Brain microvascular endothelial cell (primary cell): ENCODE measurements at regions not wholly inside any gene's neighbourhood (a gene's known extent, or its start where the extent isn't known, plus 50 kb on each side); places are given as distances from the start of the nearest gene placed in this dataset.
"Not testable (repeated sequence)": the region's sequence is repeated elsewhere in the genome, so short reads cannot be mapped to it uniquely, and the experiment has no call there.

Experiments
- DNase-seq: peaks from one replicate; pipeline ENCODE4 v3.0.0-alpha.2; 2020
- H3K27ac ChIP-seq: fragments of 250-450 bp; sonication (Bioruptor Pico); 2 replicates; pipeline ENCODE4 v1.5.1; 2020; ENCODE audit warnings: mild to moderate bottlenecking, moderate library complexity
- H3K27me3 ChIP-seq: fragments of 250-450 bp; sonication (Bioruptor Pico); replicated peaks from 2 replicates; pipeline ENCODE4 v1.5.1; 2020; ENCODE audit warnings: mild to moderate bottlenecking
- H3K36me3 ChIP-seq: fragments of 250-450 bp; sonication (Bioruptor Pico); replicated peaks from 2 replicates; pipeline ENCODE4 v1.5.1; 2020; ENCODE audit warnings: mild to moderate bottlenecking
- H3K4me3 ChIP-seq: 2 replicates; pipeline ENCODE4 v1.5.1; 2011; ENCODE audit warnings: low read depth, mild to moderate bottlenecking, control low read depth, low read length, moderate library complexity
- in situ Hi-C: cut with HindIII; loops from 2 replicates; pipeline ENCODE4 v1.10.0; 2017; ENCODE audit warnings: low sequenced_read_pairs, low pct_ligation_motif_present
- TF ChIP-seq, protein P1 (sequence below): IDR thresholded peaks from 2 replicates; pipeline ENCODE4 v1.5.1; 2011; ENCODE audit warnings: low read depth, mild to moderate bottlenecking, moderate library complexity, low read length, control low read depth, inconsistent platforms; ENCODE audit errors: missing control alignments

DNA sequence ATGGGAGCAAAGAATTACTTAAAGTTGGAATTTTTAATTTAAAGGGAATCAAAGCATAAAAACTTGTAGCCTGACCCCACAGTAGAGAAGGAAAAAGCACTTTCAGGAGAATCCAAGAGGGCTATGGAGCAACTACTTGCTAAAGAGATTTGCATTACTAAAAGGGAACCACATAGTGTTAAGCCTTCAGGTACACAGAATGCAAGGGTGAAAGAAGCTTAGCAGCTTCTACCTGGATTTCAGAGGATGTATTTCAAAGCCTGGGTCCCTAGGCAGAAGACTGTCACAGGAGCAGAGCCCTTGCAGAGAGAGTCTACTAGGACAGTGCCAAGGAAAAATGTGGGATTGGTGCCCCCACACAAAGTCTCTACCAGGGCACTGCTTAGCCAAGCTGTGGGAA is 575.0 kb downstream of the GBE1 start:
- TF ChIP-seq, protein P1, sequence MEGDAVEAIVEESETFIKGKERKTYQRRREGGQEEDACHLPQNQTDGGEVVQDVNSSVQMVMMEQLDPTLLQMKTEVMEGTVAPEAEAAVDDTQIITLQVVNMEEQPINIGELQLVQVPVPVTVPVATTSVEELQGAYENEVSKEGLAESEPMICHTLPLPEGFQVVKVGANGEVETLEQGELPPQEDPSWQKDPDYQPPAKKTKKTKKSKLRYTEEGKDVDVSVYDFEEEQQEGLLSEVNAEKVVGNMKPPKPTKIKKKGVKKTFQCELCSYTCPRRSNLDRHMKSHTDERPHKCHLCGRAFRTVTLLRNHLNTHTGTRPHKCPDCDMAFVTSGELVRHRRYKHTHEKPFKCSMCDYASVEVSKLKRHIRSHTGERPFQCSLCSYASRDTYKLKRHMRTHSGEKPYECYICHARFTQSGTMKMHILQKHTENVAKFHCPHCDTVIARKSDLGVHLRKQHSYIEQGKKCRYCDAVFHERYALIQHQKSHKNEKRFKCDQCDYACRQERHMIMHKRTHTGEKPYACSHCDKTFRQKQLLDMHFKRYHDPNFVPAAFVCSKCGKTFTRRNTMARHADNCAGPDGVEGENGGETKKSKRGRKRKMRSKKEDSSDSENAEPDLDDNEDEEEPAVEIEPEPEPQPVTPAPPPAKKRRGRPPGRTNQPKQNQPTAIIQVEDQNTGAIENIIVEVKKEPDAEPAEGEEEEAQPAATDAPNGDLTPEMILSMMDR = no peak
- in situ Hi-C loops = no loop called here
- Histone ChIP-seq H3K27ac (no peak overlapping the region), H3K27me3 (no peaks in the 10 kb centered on the region), H3K36me3 (no peaks in the 10 kb centered on the region), H3K4me3 (no peak overlapping the region)
- no peak for DNase-seq

DNA sequence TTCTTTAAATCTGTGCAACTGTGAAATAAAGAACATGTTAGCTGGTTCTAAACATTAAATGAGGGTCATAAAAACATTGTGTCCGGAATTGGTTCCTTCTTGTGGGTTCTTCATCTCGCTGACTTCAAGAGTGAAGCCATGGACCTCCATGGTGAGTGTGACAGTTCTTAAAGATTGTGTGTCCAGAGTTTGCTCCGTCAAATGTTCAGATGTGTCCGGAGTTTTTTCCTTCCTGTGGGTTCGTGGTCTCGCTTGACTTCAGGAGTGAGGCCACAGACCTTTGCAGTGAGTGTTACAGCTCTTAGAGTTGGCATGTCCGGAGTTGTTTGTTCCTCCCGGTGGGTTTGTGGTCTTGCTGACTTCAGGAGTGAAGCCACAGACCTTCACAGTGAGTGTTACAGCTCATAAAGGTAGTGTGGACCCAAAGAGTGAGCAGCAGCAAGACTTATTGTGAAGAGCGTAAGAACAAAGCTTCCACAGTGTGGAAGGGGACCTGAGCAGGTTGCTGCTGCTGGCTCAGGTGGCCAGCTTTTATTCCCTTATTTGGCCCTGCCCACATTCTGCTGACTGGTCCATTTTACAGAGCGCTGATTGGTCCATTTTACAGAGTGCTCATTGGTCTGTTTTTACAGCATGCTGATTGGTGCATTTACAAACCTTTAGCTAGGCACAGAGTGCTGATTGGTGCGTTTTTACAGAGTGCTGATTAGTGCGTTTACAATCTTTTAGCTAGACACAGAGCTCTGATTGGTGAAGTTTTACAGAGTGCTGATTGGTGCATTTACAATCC is 579.2 kb downstream of the GBE1 start:
- H3K4me3 ChIP-seq, H3K27me3 ChIP-seq, in situ Hi-C loops, H3K27ac ChIP-seq, H3K36me3 ChIP-seq, DNase-seq: not testable (repeated sequence)

DNA sequence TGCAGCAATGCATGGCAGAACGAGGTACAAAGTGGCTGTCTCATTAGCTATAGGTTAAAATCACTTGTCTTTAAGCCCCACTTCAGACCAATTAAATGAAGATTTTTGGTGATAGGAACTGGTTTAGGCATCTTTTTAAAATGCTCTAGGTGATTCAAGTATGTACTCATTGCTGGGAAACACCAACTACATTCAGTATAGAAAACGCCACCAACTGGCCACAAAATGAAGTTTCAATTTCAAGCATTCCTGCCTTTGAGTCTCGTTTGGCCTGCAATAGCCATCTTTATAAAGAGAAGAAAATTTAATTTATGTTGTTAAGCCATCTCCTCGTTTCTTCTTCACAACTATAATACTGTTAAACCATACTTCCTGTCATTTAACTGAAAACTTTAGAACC is 587.9 kb downstream of the GBE1 start:
- H3K27me3 ChIP-seq = no peaks in the 10 kb centered on the region
- no peak overlapping the region for H3K27ac ChIP-seq
- TF ChIP-seq, protein P1 = peak; percentile 30
- DNase-seq = peak; percentile 3
- no peak overlapping the region for H3K4me3 ChIP-seq
- in situ Hi-C loops = no loop called here
- no peaks in the 10 kb centered on the region for H3K36me3 ChIP-seq

DNA sequence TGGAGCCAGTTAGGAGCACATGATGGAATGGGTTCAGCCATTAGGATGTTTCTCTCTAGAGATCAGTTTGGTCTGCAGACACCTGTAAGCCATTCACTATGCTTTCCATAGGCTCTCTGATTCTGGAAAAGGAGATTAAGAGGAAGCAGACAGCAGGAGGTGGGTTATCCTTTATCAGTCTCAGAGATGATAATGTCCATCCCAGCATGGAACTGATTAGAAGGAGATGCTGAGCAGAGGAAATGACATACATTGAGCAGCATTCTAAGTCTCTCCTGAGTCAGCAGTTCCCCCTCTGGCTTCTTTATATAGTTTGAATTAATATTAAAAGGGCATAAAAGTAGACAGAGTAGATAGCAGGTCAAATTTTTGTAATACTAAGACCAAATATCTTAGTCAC is 591.1 kb downstream of the GBE1 start:
- TF ChIP-seq, protein P1 = no peak
- no peak for DNase-seq
- Histone ChIP-seq H3K36me3 (no peaks in the 10 kb centered on the region), H3K27ac (no peak overlapping the region), H3K4me3 (no peak overlapping the region), H3K27me3 (no peaks in the 10 kb centered on the region)
- in situ Hi-C loops = no loop called here

DNA sequence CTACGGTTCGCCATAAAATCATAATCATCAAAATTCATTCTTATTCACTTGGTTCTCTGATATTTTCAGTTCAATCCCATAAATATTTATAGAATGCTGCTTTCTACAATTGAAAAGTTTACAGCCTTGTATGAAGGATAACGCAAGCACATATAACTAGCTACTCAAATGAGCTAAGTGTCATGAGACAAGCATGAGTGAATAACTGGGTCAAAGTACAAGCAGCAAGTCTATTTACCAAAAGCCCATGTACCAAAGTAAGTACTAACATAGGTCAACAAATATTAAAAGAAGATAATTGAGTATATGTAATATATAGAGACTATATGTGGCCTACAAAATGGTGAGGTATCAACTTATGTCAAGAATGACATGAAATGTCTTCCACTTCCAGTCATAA is 596.6 kb downstream of the GBE1 start:
- Histone ChIP-seq H3K27ac (no peak overlapping the region), H3K27me3 (no peaks in the 10 kb centered on the region), H3K36me3 (no peaks in the 10 kb centered on the region), H3K4me3 (no peak overlapping the region)
- TF ChIP-seq, protein P1 = no peak
- in situ Hi-C loops = no loop called here
- DNase-seq = no peak

DNA sequence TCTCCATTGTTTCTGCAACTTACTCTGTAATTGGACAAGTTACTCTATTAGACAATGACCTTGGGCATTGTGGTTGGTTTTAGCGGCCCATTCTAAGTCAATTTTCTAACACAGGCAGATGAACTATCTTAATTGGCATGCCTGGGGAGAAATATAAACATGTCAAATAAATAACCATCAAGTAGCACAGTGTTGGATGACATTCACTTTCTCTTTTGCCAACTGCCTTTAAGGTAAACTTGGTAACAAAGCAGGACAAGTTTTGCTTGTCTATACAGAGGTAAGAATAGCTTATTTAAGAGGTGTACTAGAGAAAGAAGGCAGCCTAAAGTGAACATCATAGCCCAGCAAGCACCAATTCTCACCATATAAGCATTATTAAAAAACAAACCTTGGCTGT is 599.6 kb downstream of the GBE1 start:
- in situ Hi-C loops = no loop called here
- H3K27me3 ChIP-seq = no peaks in the 10 kb centered on the region
- no peak overlapping the region for H3K27ac ChIP-seq
- H3K4me3 ChIP-seq = no peak overlapping the region
- no peak for DNase-seq
- no peaks in the 10 kb centered on the region for H3K36me3 ChIP-seq
- TF ChIP-seq, protein P1 = no peak
